ENCODE measurements at regions not wholly inside any gene's neighbourhood (a gene's known extent, or its start where the extent isn't known, plus 50 kb on each side); places are given as distances from the start of the nearest gene placed in this dataset.
"Not testable (repeated sequence)": the region's sequence is repeated elsewhere in the genome, so short reads cannot be mapped to it uniquely, and the experiment has no call there.

GRCh38 chr1:67917006-67917405 lies 83.7 kb upstream of the GNG12 start:
- Histone ChIP-seq H3K9me3 (peaks cover 0 to 4% (median 0%) of the 10 kb centered on the region in 8 donors), H3K27me3 (replicated peaks in 1 of 7) (no peaks in the 10 kb centered on the region), H3K27ac (no peak overlapping the region)

GRCh38 chr1:67916140-67916886 lies 83.0 kb upstream of the GNG12 start:
- H3K4me3 ChIP-seq = no peak overlapping the region
- H3K9me3 ChIP-seq = peaks cover 0 to 5% (median 0%) of the 10 kb centered on the region in 8 donors
- no peaks in the 10 kb centered on the region for H3K36me3 ChIP-seq
- 79 to 87% (median 81%) methylated on average over 8 of the region's 8 CpGs for WGBS, 5 donors
- TF ChIP-seq POLR2A (IDR thresholded peaks at IDR 0.05) (no peak), POLR2AphosphoS5 (IDR thresholded peaks at IDR 0.05) (no peak), CTCF (IDR thresholded peaks at IDR 0.05 in 8 of 11, conservative IDR thresholded peaks at IDR 0.05 in 3 of 11) (no peak)
- no peaks in the 10 kb centered on the region for H3K4me1 ChIP-seq
- intact Hi-C loops (cut with DNase I; ENCODE audit: low total_unique reads) = no loop called here
- no peak overlapping the region for H3K27ac ChIP-seq
- DNase-seq = no peak
- no peaks in the 10 kb centered on the region for H3K27me3 ChIP-seq (replicated peaks in 1 of 7)

More at GRCh38 chr1:67917006-67917405, 83.7 kb upstream of the GNG12 start:
- TF ChIP-seq POLR2A (IDR thresholded peaks at IDR 0.05) = no peak
- Histone ChIP-seq H3K4me1 (no peaks in the 10 kb centered on the region), H3K36me3 (no peaks in the 10 kb centered on the region), H3K4me3 (no peak overlapping the region)
- DNase-seq = no peak
- intact Hi-C loops (cut with DNase I; ENCODE audit: low total_unique reads) = no loop called here

GRCh38 chr1:67909776-67910175 lies 76.5 kb upstream of the GNG12 start:
- Histone ChIP-seq H3K4me3 (no peak overlapping the region), H3K9me3 (peaks cover 0 to 11% (median 0%) of the 10 kb centered on the region in 8 donors), H3K27me3 (replicated peaks in 1 of 7) (no peaks in the 10 kb centered on the region), H3K4me1 (no peaks in the 10 kb centered on the region), H3K36me3 (no peaks in the 10 kb centered on the region), H3K27ac (no peak overlapping the region)
- no peak for DNase-seq
- intact Hi-C loops (cut with DNase I; ENCODE audit: low total_unique reads) = no loop called here
- WGBS, 5 donors = 83 to 100% (median 88%) methylated on average over 1 of the region's 1 CpG
- no peak for TF ChIP-seq POLR2A (IDR thresholded peaks at IDR 0.05)
- no peak for TF ChIP-seq POLR2AphosphoS5 (IDR thresholded peaks at IDR 0.05)
- TF ChIP-seq CTCF (IDR thresholded peaks at IDR 0.05 in 8 of 11, conservative IDR thresholded peaks at IDR 0.05 in 3 of 11) = no peak

GRCh38 chr1:67908250-67908936 lies 75.1 kb upstream of the GNG12 start:
- Histone ChIP-seq H3K27ac (no peak overlapping the region), H3K36me3 (no peaks in the 10 kb centered on the region), H3K4me1 (no peaks in the 10 kb centered on the region), H3K4me3 (no peak overlapping the region), H3K27me3 (replicated peaks in 1 of 7) (no peaks in the 10 kb centered on the region), H3K9me3 (peaks cover 0 to 11% (median 0%) of the 10 kb centered on the region in 8 donors)
- DNase-seq = no peak
- 45 to 58% (median 56%) methylated on average over 6 of the region's 6 CpGs for WGBS, 5 donors
- TF ChIP-seq CTCF (IDR thresholded peaks at IDR 0.05 in 8 of 11, conservative IDR thresholded peaks at IDR 0.05 in 3 of 11) = no peak
- TF ChIP-seq POLR2AphosphoS5 (IDR thresholded peaks at IDR 0.05) = no peak
- no peak for TF ChIP-seq POLR2A (IDR thresholded peaks at IDR 0.05)
- intact Hi-C loops (cut with DNase I; ENCODE audit: low total_unique reads) = no loop called here

GRCh38 chr1:67907467-67907866 lies 74.2 kb upstream of the GNG12 start:
- H3K27ac ChIP-seq; H3K4me3 ChIP-seq; DNase-seq; H3K27me3 ChIP-seq (replicated peaks in 1 of 7); H3K36me3 ChIP-seq; intact Hi-C loops (cut with DNase I; ENCODE audit: low total_unique reads); H3K4me1 ChIP-seq: not testable (repeated sequence)
- H3K9me3 ChIP-seq = peaks cover 0 to 19% (median 2%) of the 10 kb centered on the region in 8 donors
- 55 to 67% (median 57%) methylated on average over 4 of the region's 4 CpGs for WGBS, 5 donors

- H3K9me3 ChIP-seq = peaks cover 0 to 25% (median 2%) of the 10 kb centered on the region in 8 donors
- WGBS, 5 donors = 86 to 97% (median 90%) methylated on average over 2 of the region's 2 CpGs
- H3K4me3 ChIP-seq; H3K4me1 ChIP-seq; H3K36me3 ChIP-seq; intact Hi-C loops (cut with DNase I; ENCODE audit: low total_unique reads); H3K27ac ChIP-seq; H3K27me3 ChIP-seq (replicated peaks in 1 of 7); DNase-seq: not testable (repeated sequence)
Measured at GRCh38 chr1:67906015-67906414, 72.7 kb upstream of the GNG12 start.

GRCh38 chr1:67902546-67903223 lies 69.4 kb upstream of the GNG12 start:
- intact Hi-C loops (cut with DNase I; ENCODE audit: low total_unique reads); H3K27ac ChIP-seq; H3K4me3 ChIP-seq; H3K4me1 ChIP-seq; H3K27me3 ChIP-seq (replicated peaks in 1 of 7); H3K36me3 ChIP-seq; DNase-seq: not testable (repeated sequence)
- WGBS, 5 donors = 57 to 72% (median 64%) methylated on average over 6 of the region's 6 CpGs
- H3K9me3 ChIP-seq = peaks cover 0 to 25% (median 5%) of the 10 kb centered on the region in 8 donors
